K562 (cell line): ENCODE measurements at regions not wholly inside any gene's neighbourhood (a gene's known extent, or its start where the extent isn't known, plus 50 kb on each side); places are given as distances from the start of the nearest gene placed in this dataset.

Experiments used
- ATAC-seq: fragments of 200-7000 bp; cut with Tn5 transposase; 3 replicates; pipeline ENCODE4 v1.9.1; 2020; ENCODE audit warnings: moderate library complexity
- BruUV-seq: library from RNA; stranded (reverse); fragments of 400-500 nt; replicated peaks from 2 replicates; lab custom pipeline; 2021; lab: Mats Ljungman, UMichigan
- CTCF ChIA-PET: fragments of 300-600 bp; formaldehyde crosslinking; extraction: SDS; loops from one replicate; lab custom pipeline; 2021; ENCODE audit warnings: low intra/inter-chr PET ratio; lab: Yijun Ruan, JAX
- POLR2A ChIA-PET: fragments of 300-600, 350-650 bp; sonication (Branson Sonifier 250); formaldehyde crosslinking; extraction: SDS; loops from one replicate; lab custom pipeline; 2021; ENCODE audit warnings: antibody characterized with exemption, inconsistent platforms; lab: Yijun Ruan, JAX
- DNase-seq, 4 experiments: peaks; one replicate each; pipeline versions ENCODE4 v3.0.0 to v3.0.0-alpha.2; 2011 to 2018; ENCODE audit warnings: low spot score in 3 of 4, mixed read lengths in 3 of 4; ENCODE audit errors: extremely low read depth in 1 of 4
- FAIRE-seq: peaks from 2 replicates; lab custom pipeline; 2011; peaks lifted over from hg19 to GRCh38; lab: Jason Lieb, UNC
- H2AFZ ChIP-seq: 2 replicates; pipeline ENCODE4 v1.6.0; 2011; ENCODE audit warnings: low read depth, low read length, control low read depth, inconsistent platforms
- H3K27ac ChIP-seq: fragments of 200-600 bp; 3 replicates; pipeline ENCODE4 v1.8.0; 2011; ENCODE audit warnings: low read depth, mild to moderate bottlenecking, control low read depth, inconsistent platforms, low read length, moderate library complexity, mixed read lengths; ENCODE audit errors: extremely low read depth
- H3K27me3 ChIP-seq, 2 experiments: fragments of 300-600 bp in 1 of 2; 2 replicates in 1 of 2; 3 replicates in 1 of 2; pipeline versions ENCODE4 v1.6.0 to v1.8.0; 2011; ENCODE audit warnings: inconsistent platforms in 2 of 2, low read length in 2 of 2, mild to moderate bottlenecking in 1 of 2, mixed read lengths in 1 of 2, moderate library complexity in 1 of 2; ENCODE audit not compliant: control insufficient read depth in 2 of 2, insufficient read depth in 2 of 2
- H3K36me3 ChIP-seq: fragments of 300-600 bp; 3 replicates; pipeline ENCODE4 v1.8.0; 2011; ENCODE audit warnings: mild to moderate bottlenecking, low read length, inconsistent platforms; ENCODE audit not compliant: control insufficient read depth, insufficient read depth
- H3K4me1 ChIP-seq, 2 experiments: fragments of 200-600 bp in 1 of 2; replicated peaks in 1 of 2; 2 replicates in 1 of 2; 3 replicates in 1 of 2; pipeline versions ENCODE4 v1.5.1 to v1.8.0; 2011; ENCODE audit warnings: inconsistent platforms in 2 of 2, low read length in 2 of 2, mild to moderate bottlenecking in 1 of 2, mixed read lengths in 1 of 2, moderate library complexity in 1 of 2; ENCODE audit not compliant: control insufficient read depth in 2 of 2, insufficient read depth in 2 of 2
- H3K4me2 ChIP-seq: 2 replicates; pipeline ENCODE4 v1.6.1; 2011; ENCODE audit warnings: low read length, control low read depth, inconsistent platforms, mixed read lengths; ENCODE audit not compliant: insufficient read depth
- H3K4me3 ChIP-seq: fragments of 200-600 bp; sonication (generic), shearing (Covaris generic); 2 replicates; pipeline ENCODE4 v1.5.1; 2016; ENCODE audit warnings: control low read depth, inconsistent platforms
- H3K79me2 ChIP-seq: fragments of 200-600 bp; 3 replicates; pipeline ENCODE4 v1.8.0; 2011; ENCODE audit warnings: low read length, inconsistent platforms; ENCODE audit not compliant: control insufficient read depth, insufficient read depth
- H3K9ac ChIP-seq, 2 experiments: 2 replicates each; pipeline versions ENCODE4 v1.6.0 to v1.6.1; 2011; ENCODE audit warnings: low read depth in 2 of 2, low read length in 2 of 2, control low read depth in 1 of 2, inconsistent platforms in 1 of 2, mild to moderate bottlenecking in 1 of 2, mixed read lengths in 1 of 2; ENCODE audit not compliant: insufficient read depth in 1 of 2
- H3K9me1 ChIP-seq: one replicate; pipeline ENCODE4 v1.6.0; 2011; ENCODE audit warnings: inconsistent platforms, mild to moderate bottlenecking, low read length, moderate library complexity; ENCODE audit not compliant: control insufficient read depth, insufficient read depth
- H3K9me3 ChIP-seq: replicated peaks from 2 replicates; pipeline ENCODE4 v1.5.1; 2011; ENCODE audit warnings: low read depth, low read length, inconsistent platforms; ENCODE audit not compliant: control insufficient read depth, insufficient read depth
- H4K20me1 ChIP-seq: replicated peaks from 2 replicates; pipeline ENCODE4 v1.6.1; 2011; ENCODE audit warnings: low read length, inconsistent platforms, mixed read lengths; ENCODE audit not compliant: control insufficient read depth, insufficient read depth
- AFF4 ChIP-seq: sonication (generic); formaldehyde crosslinking; IDR thresholded peaks from 2 replicates; pipeline ENCODE4 v1.8.0; 2023; ENCODE audit warnings: mild to moderate bottlenecking, missing genetic modification reagents
- CHD1 ChIP-seq: fragments of 200-600 bp; sonication (generic); IDR thresholded peaks from one replicate; pipeline ENCODE4 v1.6.1; 2012; ENCODE audit warnings: mild to moderate bottlenecking, moderate library complexity, low read length, inconsistent platforms
- DMBX1 ChIP-seq: fragments of 250-450 bp; sonication (Bioruptor Pico); IDR thresholded peaks from 2 replicates; pipeline ENCODE4 v1.8.0; 2022; ENCODE audit warnings: inconsistent platforms, mild to moderate bottlenecking, moderate library complexity, borderline replicate concordance
- GATA2 ChIP-seq: sonication (generic); formaldehyde crosslinking; IDR thresholded peaks from 2 replicates; pipeline ENCODE4 v1.4.0; 2020; ENCODE audit warnings: mild to moderate bottlenecking, missing genetic modification reagents
- HMGN3 ChIP-seq: IDR thresholded peaks from 2 replicates; pipeline ENCODE4 v1.6.1; 2011; ENCODE audit warnings: borderline replicate concordance, low read depth, mild to moderate bottlenecking, mixed read lengths, low read length; ENCODE audit not compliant: insufficient read length; ENCODE audit errors: extremely low read depth
- HNRNPUL1 ChIP-seq: fragments of 200-400 bp; formaldehyde crosslinking; IDR thresholded peaks from 2 replicates; pipeline ENCODE4 v1.6.1; 2017; ENCODE audit warnings: low read length
- NBN ChIP-seq: fragments of 450-650 bp; IDR thresholded peaks from 2 replicates; pipeline ENCODE4 v1.6.1; 2016; ENCODE audit warnings: low read depth, mild to moderate bottlenecking
- POU5F1 ChIP-seq: fragments of 150-350 bp; IDR thresholded peaks from 2 replicates; pipeline ENCODE4 v1.6.1; 2014; ENCODE audit warnings: borderline replicate concordance, low read length, low read depth, mild to moderate bottlenecking; ENCODE audit not compliant: partially characterized antibody
- U2AF2 ChIP-seq: fragments of 200-400 bp; formaldehyde crosslinking; optimal IDR thresholded peaks from 2 replicates; pipeline ENCODE3; 2017; ENCODE audit warnings: low read depth, mild to moderate bottlenecking, low read length
- ZNF165 ChIP-seq: fragments of 250-450 bp; sonication (Bioruptor Pico); IDR thresholded peaks from 2 replicates; pipeline ENCODE4 v1.4.0; 2020; ENCODE audit warnings: borderline replicate concordance
- WGBS: fragments of 100-300 bp; shearing (Covaris generic); methylation state at CpG from one replicate; pipeline ENCODE4 v1.1.6; 2016; ENCODE audit warnings: low coverage, mixed read lengths; ENCODE audit not compliant: insufficient coverage; ENCODE audit errors: missing lambda C conversion rate; 5-methylcytosine and 5-hydroxymethylcytosine counted together
- in situ Hi-C: fragments of 300-500 bp; cut with MboI; formaldehyde crosslinking; loops from 4 replicates; pipeline ENCODE4 v1.15.0; 2018; ENCODE audit warnings: inconsistent platforms, mixed read lengths
- intact Hi-C: fragments of 100-400 bp; cut with micrococcal nuclease; formaldehyde crosslinking; loops from 2 replicates; pipeline ENCODE4 v1.14.2; 2022
- TF ChIP-seq, protein P1 (sequence below): fragments of 450-650 bp; formaldehyde crosslinking; IDR thresholded peaks from 2 replicates; pipeline ENCODE4 v1.4.0; 2022; ENCODE audit warnings: missing genetic modification characterization

GRCh38 chr19:32101206-32101605 is 244.2 kb upstream of the ZNF507 start:
- POLR2A ChIA-PET, result interaction anchor here (0.6 kb wide), 1 partner anchor 701 kb away, joined by 3 read pairs; no protein-coding TSS in a partner anchor
- FAIRE-seq, result no peak
- no peak overlapping the region for H3K9ac ChIP-seq
- CTCF ChIA-PET, result no interaction called here
- no peak overlapping the region for H3K27ac ChIP-seq
- BruUV-seq, result no TSS peak
- H3K9me3 ChIP-seq, result no peaks in the 10 kb centered on the region
- no peaks in the 10 kb centered on the region for H3K9me1 ChIP-seq
- H3K4me3 ChIP-seq, result no peak overlapping the region
- no peaks in the 10 kb centered on the region for H3K36me3 ChIP-seq
- H4K20me1 ChIP-seq, result no peaks in the 10 kb centered on the region
- no peaks in the 10 kb centered on the region for H3K79me2 ChIP-seq
- intact Hi-C loops (no loop called here), in situ Hi-C loops (no loop called here)
- no peak overlapping the region for H3K4me2 ChIP-seq
- no peak for ATAC-seq
- no peak for DNase-seq
- H3K4me1 ChIP-seq, result no peaks in the 10 kb centered on the region
- H2AFZ ChIP-seq, result no peak overlapping the region
- H3K27me3 ChIP-seq, result peaks cover 7 to 21% of the 10 kb centered on the region in 2 experiments; a peak in 3 of 5 replicates
- 0% methylated on average over 1 of the region's 1 CpG for WGBS
- TF ChIP-seq CHD1, result no peak
- TF ChIP-seq DMBX1 (CRISPR knock-in tag), result no peak
- TF ChIP-seq HNRNPUL1, result no peak
- TF ChIP-seq ZNF165 (CRISPR knock-in tag), result no peak
- no peak for TF ChIP-seq NBN
- no peak for TF ChIP-seq U2AF2
- no peak for TF ChIP-seq POU5F1
- TF ChIP-seq, all 486 proteins: peak for 0

DNA sequence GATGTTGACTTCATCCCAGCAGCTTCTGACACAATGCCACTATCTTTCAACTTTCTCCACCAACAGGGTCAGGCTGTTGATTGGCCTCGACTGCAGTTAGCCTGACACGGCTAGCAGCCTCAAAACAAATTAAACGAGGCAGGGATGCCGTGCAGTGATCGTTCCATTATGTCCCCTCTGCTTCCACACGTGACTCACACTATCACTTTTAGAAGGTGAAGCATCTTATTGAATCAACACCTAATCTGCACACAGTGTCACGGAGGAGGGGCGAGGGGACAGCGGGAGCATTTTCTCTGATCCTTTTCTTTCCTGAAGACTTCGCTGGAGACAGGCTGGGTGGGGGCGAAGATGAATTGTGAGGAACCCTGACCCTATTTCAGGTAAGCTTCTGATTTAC is 241.9 kb upstream of the ZNF507 start:
- no peak for ATAC-seq
- POLR2A ChIA-PET, result interaction anchor here (1.6 kb wide), 1 partner anchor 29 kb away, joined by 3 read pairs; no protein-coding TSS in a partner anchor
- BruUV-seq, result no TSS peak
- TF ChIP-seq GATA2 (no peak), AFF4 (CRISPR knock-in tag) (no peak), HMGN3 (no peak)
- TF ChIP-seq, protein P1, sequence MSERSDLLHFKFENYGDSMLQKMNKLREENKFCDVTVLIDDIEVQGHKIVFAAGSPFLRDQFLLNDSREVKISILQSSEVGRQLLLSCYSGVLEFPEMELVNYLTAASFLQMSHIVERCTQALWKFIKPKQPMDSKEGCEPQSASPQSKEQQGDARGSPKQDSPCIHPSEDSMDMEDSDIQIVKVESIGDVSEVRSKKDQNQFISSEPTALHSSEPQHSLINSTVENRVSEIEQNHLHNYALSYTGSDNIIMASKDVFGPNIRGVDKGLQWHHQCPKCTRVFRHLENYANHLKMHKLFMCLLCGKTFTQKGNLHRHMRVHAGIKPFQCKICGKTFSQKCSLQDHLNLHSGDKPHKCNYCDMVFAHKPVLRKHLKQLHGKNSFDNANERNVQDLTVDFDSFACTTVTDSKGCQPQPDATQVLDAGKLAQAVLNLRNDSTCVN (CRISPR knock-in tag), result no peak

More for the DNA sequence above, 241.9 kb upstream of the ZNF507 start:
- in situ Hi-C loops (no loop called here), intact Hi-C loops (no loop called here)
- no peaks in the 10 kb centered on the region for H3K79me2 ChIP-seq
- FAIRE-seq (no peak), DNase-seq (no peak)
- no peaks in the 10 kb centered on the region for H3K9me3 ChIP-seq
- H3K9ac ChIP-seq, result no peak overlapping the region
- H3K36me3 ChIP-seq, result no peaks in the 10 kb centered on the region
- no peak overlapping the region for H3K4me2 ChIP-seq
- H3K27ac ChIP-seq, result no peak overlapping the region
- H3K9me1 ChIP-seq, result no peaks in the 10 kb centered on the region
- H4K20me1 ChIP-seq, result no peaks in the 10 kb centered on the region
- H3K4me1 ChIP-seq, result no peaks in the 10 kb centered on the region
- CTCF ChIA-PET, result no interaction called here
- WGBS, result 2% methylated on average over 11 of the region's 11 CpGs
- H3K27me3 ChIP-seq, result peaks cover 10 to 21% of the 10 kb centered on the region in 2 experiments; a peak in 3 of 5 replicates
- H3K4me3 ChIP-seq, result no peak overlapping the region
- no peak overlapping the region for H2AFZ ChIP-seq
